ENCODE measurements at regions not wholly inside any gene's neighbourhood (a gene's known extent, or its start where the extent isn't known, plus 50 kb on each side); places are given as distances from the start of the nearest gene placed in this dataset.

DNA sequence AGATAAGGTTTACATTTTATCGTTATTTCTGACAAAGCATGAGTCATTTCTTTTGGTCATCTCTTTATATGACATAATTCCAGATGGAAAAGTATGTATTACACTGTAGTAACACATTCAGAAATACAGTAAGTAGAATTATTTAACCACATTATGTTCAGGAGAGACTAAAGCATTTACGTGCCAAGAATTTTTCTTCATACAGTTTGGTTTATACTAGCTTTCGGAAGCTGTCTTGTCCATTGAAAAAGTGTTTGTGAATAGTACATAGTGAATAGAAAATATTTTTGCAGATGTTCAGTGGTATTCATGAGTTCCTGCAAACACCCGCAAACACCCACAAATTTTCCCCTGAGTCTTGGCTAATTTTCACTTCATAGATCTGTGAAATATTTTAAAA lies 1033.0 kb upstream of the INTU start:
- TF ChIP-seq CTCF (IDR thresholded peaks at IDR 0.05; ENCODE audit: borderline replicate concordance, extremely low read depth, low read length, poor library complexity, severe bottlenecking) (no peak), EZH2 (IDR thresholded peaks at IDR 0.05; ENCODE audit: borderline replicate concordance, low read depth, low read length, severe bottlenecking) (no peak)
